Left renal cortex interstitium (tissue), 4 donors: ENCODE measurements at regions not wholly inside any gene's neighbourhood (a gene's known extent, or its start where the extent isn't known, plus 50 kb on each side); places are given as distances from the start of the nearest gene placed in this dataset.
"Not testable (repeated sequence)": the region's sequence is repeated elsewhere in the genome, so short reads cannot be mapped to it uniquely, and the experiment has no call there.

Experiments used
- DNase-seq, 4 donors: peaks; one replicate each; pipeline ENCODE4 v3.0.0-alpha.2; 2013; ENCODE audit warnings: low read depth in 4 of 4, low spot score in 2 of 4, missing footprints in 1 of 4

DNA sequence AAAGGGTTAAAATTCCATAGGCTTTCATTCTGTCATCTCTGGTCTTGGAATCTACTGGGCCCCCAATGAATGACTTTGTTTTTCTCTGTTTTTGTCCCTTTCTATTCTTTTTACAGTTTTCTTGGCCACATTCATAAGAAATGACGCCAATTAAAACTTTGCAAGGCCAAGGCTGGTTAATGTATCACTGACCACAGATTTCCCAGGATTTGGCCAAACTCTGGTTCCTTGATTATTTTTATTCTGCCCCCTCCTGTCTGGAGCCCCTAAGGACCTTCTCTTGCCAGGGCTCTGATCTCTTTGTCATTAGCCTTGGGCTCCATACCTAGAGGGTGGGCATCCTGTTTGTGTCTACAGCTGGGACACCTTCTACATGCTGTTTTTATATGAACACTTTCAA lies 388.9 kb upstream of the PAPPA start:
- no peak for DNase-seq

DNA sequence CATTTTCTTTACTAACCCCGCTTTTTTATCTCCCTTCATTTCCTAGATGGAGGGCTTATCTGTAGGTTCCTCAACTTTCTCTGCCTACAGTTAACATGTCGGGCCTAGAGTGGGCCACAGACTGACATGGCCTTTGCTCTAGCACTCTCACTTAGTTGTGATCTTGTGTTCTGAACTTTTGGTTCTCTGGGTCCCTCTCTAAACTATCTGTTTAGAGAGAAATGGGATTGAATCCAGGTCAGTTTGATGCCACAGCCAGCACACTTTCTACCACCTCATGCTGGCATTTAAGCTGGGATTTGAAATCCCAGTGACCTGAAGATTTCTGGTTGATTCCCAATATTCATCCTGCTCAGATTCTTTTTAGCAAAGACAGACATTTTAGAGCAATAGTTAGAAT lies 388.5 kb upstream of the PAPPA start:
- DNase-seq = no peak

DNA sequence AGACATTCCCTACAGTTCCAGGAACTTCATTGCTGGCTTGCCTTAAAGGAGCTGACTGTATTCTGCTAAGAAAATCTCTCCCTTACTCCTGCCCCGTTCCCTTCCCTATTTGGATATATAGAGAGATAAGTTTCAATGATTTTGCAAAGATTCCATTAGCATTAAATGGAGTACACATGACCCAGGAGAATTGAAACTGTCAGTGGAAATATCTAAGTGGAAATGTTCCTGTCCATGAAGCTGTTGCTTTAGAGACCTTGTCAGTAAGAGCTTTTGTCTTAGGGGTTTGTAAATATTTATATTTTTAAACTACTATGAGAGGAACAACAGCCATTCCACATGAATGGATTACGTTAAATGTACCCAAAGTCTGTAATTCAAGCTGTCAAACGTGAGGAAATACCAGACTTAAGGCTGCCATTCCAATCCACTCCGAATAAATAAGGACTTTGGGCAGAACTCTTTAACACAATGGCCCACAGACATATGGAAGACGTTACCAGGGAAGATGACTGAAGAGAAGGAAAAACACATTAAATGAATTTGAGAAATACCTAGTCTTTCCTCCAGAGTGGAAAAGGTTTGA lies 387.1 kb upstream of the PAPPA start:
- no peak for DNase-seq

DNA sequence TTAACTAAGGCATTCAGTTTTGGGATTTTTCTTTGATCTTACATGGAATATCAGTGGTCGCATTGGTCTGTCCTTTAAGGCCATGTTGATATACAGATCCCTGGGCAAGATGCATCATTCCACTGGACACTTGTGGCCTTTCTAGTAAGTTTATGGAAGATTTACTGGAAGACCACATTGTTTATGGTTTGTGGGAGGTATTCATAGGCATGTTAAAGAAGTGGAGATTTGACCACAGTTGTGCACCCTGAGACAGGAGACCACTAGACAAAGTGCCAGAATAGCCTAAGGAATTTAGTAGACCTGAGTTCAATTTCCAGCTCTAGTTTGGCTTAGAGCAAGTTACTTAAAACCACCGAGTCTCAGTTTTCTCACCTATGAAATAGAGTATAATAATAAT lies 383.1 kb upstream of the PAPPA start:
- no peak for DNase-seq

DNA sequence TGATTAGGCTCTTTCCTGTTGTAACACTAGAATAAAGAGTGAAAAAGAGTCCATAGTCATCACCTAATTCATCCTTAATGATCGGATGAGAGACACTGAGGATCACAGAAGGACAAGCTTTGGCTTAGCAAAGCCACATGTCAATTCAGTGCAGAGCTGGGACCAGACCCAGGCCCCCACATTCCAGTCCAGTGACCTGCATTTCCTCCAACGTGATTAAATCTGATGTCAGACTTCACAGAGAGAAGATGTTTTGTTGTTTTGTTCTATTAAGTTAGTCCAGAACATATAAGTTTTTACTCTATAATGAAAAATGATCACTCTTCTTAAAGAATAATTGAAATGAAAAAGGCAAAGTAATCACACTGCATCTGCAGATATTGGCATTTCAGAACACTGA lies 377.9 kb upstream of the PAPPA start:
- DNase-seq = no peak

DNA sequence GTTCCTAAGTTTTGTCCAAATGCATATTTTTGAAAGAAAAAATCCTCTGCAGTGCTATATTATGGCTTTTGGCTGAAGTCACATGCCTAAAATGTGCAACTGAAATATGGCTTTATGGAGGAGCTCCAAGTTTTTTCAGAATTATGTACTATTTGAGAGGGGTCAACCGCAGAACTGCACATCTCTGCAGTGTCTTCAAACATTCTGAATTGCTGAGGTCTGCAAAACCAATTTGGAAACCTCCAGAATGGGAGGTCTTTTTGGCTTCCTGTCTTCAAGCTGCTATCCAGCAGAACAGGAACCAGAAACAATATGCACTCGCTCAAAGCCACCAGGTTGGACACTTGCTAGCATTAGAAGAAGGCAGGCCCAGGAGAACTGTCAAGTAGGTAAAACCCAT lies 376.0 kb upstream of the PAPPA start:
- peak in 3 of 4 donors; percentile 6 to 19 (median 11) for DNase-seq

DNA sequence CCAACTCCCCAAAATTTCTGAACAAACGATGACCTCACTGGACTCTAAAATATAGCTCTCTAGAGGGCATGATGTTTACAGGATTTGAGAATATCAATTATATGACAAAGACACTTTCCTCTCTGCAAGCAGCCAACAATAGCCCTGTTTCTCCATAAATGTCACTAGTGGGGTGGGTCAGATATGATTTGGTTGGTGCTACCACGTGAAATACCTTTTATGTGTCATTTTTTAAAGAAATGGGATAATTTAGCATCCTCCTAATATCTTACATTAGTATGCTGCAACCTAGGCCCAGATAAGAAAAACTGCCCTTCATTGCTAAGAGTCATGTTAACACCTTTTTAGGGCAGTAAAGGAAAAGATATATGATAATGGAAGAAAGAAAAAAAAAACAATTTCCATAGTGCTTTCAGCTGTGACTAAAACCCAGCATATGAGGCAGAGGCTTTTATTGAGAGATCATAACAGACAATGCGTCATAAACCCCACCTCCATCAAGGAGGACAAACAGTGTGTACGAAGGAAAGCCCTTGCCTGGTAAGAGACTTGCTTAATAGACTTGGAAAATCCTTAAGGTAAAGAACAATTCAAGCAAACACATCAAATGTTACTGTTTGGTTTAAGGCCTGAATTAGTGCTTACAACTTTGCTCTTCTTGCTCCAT lies 372.4 kb upstream of the PAPPA start:
- no peak for DNase-seq

DNA sequence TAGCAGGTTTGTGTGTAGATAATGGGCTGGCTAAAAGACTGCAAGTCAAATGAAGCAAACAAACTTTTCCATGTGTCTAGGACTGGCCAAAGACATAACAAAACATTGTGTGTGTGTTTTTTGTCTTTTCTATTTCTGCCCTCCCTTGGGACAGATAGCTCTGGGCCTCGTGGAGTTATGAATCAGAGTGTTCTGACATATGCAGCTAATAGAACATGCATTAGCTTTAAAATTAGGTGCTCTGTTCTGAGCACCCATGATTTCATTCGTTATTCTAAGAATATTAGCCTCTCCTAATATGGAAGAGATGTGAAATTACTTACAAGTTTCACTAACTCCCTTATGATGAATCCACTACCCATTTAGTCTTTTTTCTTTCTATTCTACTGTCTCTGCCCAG lies 367.3 kb upstream of the PAPPA start:
- no peak for DNase-seq

DNA sequence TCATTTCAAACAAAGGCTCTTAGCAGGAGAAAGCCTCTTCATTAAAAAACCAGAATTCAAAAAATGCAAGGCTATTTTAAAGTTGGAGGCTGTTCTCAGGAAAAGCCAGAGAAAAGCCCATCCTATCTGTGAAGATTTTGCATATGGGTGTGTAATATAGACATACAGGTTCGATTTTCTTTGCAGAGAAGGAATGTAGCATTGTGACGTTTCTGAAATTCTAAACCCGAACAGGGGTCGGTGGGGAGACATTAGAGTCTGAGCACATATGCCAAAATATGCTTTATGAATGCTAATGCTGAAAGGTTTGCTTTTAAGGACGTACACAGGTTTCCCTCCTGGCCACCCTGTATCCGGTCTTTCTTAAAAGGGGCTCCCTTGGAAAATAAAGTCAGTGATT lies 363.1 kb upstream of the PAPPA start:
- DNase-seq = no peak

DNA sequence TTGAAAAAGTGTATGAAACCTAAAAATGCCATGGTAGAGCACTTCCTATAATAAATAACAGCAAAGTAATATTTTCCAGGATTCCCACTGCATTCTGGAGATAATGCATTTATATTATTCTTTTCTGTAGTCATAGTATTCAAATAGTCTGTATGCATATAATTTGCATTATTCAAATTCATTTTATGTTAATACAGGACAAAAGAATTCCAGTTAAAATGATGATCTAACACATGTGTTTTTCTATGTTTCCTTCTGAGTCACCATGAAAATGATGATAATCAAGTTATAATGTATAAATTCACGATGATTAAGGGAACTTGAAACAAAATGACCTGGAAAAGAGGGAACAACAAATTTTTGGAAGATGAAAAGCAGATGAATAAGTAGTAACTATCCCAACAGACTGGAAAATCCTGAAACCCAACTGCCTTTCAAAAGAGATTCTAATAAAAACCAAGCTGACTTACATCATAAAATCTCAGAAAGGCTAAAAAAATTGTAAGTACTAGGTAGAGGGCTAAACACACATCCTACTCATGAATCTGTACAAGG lies 358.6 kb upstream of the PAPPA start:
- DNase-seq = no peak

DNA sequence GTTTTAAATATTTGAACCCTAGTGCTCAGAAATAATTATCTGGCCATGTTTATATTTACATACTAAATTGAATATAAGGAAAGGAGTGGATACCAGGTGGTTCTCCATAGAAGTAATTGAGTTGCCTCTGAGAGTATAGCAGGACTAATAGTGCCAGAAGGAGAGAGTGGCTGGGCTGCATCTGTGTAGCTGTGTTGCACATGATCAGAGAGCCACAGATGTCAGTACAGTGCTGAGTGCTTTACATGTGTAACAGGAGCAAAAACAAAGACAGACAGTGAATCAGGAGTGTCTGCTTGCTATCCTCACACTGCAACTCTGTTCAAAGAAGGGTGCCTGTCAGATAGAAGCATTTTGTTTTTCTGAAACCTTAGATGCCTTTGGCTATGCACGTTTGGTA lies 353.9 kb upstream of the PAPPA start:
- no peak for DNase-seq

DNA sequence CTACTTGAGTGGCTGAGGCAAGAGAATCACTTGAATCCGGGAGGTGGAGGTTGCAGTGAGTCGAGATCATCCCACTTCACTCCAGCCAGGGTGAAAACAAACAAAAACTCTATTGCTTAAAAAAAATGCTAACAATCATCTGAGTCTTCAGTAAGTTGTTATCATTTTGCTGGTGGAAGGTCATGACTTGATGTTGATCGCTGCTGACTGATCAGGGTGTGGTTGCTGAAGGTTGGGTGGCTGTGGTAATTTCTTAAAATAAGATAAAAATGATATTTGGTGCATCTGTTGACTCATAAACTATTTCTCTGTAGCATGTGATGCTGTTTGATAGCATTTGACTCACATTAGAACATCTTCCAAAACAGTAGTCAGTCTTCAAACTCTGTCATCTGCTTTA lies 349.4 kb upstream of the PAPPA start:
- DNase-seq = no peak

DNA sequence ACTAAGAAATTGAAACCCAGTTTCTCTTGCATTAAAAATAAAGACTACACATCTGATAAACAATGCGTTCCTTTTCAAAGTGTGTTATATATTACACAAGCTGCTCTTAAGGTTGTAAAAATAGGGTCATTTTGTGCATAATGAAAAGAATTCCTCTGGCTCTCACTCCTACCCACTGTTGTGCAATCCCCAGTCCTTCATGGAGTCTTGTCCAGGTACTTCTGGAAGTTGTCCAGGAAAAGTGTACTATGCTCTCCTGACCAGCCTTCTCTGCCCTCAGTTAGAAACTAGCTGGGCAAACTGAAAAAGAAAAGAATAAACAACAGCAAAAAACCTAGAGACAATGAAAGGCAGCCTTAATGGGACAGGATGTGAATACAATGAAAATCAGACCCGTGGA lies 345.5 kb upstream of the PAPPA start:
- no peak for DNase-seq

DNA sequence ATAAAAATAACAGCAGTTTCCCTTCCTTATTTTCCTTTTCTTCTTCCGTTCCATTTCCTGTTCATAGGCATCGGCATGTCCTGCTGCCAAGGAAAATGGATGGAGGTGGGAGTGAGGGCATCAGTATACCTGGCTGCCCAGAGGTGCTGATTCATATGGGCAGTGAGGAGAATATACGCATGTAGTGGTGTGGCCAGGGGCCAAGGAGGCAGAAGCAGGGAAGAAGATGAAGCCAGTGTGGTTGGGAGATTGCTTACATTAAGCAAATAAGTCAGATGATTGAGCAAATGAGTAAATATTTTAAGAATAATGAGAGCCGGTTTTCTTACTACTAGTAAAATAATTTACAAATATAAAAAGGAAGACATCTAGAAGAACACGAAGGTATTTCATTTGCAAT lies 344.9 kb upstream of the PAPPA start:
- no peak for DNase-seq

DNA sequence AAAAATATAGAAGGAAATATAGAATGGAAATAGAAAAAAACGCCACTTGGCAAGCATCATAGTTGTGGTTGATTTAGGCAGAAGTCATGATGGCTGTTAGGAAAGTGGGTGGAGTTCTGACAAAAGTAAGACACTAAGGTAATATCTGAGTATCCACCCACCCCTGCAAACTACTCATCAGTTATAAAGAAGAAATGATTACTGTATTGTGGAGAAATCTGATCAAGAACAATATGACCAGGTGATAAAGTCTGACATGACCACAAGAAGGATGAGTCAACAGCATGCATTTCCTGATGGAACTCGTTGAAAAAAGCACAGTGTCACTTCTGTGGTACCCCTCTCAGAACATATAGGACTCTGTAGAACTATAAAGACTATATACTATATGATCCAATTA lies 343.4 kb upstream of the PAPPA start:
- no peak for DNase-seq

DNA sequence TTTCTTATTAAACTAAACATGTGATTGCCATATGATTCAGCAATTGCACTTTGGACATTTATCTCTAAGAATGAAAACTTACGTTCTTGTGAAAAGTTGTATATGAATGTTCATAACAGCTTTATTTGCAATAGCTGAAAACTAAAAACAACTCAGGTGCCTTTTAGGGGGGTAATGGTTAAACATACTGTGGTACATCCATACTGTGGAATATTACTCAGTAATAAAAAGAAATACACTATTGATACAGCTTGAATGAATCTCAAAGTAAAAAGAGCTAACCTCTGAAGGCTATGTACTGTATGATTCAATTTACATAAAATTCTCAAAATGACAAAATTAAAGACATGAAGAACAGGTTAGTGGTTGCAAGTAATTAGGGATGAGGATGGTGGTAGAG lies 339.5 kb upstream of the PAPPA start:
- DNase-seq = no peak

DNA sequence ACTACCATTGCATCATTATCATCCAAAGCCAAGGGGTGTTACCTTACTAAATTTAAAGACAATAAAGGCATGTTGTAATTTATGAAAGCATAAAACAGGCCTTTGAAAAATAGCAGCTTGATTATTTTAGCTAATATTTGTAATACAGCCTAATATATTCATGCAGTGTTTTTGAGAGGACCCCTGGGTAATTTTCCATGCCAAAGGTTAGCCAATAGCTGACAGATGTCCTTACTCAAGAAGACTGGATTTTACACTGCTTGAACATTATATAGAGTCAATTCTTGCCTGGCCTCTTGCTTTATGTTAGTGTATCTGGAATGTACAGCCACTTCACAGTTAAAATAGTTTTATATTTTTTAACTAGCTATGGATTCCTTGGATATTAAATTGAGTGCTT lies 337.8 kb upstream of the PAPPA start:
- DNase-seq = no peak

DNA sequence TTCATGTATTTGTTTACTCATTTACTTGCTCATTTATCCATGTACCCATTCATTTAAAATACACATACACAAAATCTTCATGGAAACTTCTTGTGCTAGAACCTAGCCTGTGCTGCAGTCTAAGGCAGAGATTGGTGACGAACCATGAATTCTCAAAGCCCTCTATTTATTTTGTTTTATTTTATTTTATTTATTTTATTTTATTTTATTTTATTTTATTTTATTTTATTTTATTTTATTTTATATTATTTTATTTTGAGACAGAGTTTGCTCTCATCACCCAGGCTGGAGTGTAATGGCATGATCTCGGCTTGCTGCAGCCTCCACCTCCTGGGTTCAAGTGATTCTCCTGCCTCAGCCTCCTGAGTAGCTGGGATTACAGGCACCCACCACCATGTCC lies 334.9 kb upstream of the PAPPA start:
- not testable (repeated sequence) for DNase-seq

DNA sequence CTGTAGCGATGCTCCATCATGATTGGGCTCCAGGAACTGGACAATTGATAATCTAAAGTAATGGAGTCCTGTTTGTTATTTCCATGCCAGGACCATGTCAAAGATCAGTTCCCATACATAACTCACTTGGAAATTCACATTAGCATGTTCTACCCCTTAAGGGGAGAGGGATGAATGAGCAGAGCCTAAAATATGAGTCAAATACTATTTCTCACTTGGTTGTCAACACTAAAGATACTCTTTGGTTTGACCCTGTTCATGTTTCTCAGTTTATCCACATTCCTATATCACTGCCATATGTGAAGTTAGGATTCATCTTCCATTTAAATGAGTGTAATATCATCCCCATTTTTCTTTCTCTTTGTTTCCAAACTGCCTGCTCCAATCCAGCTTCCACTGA lies 321.6 kb upstream of the PAPPA start:
- no peak for DNase-seq

DNA sequence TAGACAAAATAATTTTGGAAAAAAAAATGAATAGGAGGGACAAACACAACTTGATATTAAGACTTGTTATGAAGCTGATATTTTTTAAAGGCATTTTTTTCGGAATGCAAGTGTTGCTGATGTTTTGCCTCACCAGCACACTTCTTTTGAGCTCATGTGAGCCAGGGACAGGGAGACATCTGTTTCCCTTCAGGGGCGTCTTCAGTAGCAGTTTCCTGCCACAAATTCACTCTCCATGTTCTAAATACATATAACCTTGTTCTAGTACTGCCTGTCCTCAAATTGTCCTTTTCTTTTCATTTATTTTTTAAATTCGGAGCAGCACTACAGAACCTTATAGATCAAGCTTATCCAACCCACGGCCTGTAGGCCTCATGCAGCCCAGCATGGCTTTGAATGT lies 316.0 kb upstream of the PAPPA start:
- no peak for DNase-seq

DNA sequence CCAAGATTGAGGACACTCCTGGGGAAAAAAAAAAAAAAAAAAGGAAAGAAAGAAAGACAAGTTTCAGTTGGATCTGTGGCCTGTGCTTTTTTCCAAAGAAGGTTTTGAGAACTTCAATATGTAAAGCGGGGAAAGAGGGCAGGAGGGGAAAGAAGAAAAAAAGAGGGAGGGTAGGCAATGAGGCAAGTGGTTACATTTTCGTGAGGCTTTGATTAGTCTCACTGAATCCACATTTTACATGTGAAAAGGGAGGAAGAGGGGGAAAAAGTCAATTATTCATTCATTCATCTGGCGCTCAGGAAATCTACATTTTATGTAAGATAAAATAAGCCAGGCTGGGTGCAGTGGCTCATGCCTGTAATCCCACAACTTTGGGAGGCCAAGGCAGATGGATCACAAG lies 315.2 kb upstream of the PAPPA start:
- DNase-seq = no peak

DNA sequence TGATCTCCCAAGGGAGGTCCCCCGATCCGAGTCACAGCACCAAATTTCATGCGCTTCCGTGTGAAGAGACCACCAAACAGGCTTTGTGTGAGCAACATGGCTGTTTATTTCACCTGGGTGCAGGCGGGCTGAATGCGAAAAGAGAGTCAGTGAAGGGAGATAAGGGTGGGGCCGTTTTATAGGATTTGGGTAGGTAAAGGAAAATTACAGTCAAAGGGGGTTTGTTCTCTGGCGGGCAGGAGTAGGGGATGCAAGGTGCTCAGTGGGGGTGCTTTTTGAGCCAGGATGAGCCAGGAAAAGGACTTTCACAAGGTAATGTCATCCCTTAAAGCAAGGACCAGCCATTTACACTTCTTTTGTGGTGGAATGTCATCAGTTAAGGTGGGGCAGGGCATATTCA lies 309.2 kb upstream of the PAPPA start:
- not testable (repeated sequence) for DNase-seq
